Ascending aorta (tissue), 2 donors: ENCODE measurements at regions not wholly inside any gene's neighbourhood (a gene's known extent, or its start where the extent isn't known, plus 50 kb on each side); places are given as distances from the start of the nearest gene placed in this dataset.

Experiments
- DNase-seq, 2 donors: peaks; one replicate each; pipeline ENCODE4 v3.0.0-alpha.2; 2019; ENCODE audit warnings: low spot score in 2 of 2
- H3K27ac ChIP-seq, 2 donors: fragments of 200-600 bp; sonication (generic); one replicate each; pipeline ENCODE4 v1.5.1; 2016 to 2017; ENCODE audit warnings: mild to moderate bottlenecking in 1 of 2
- H3K27me3 ChIP-seq: fragments of 200-600 bp; sonication (generic); one replicate; pipeline ENCODE4 v1.5.1; 2017
- H3K36me3 ChIP-seq, 2 donors: fragments of 200-600 bp; sonication (generic); one replicate each; pipeline ENCODE4 v1.5.1; 2016
- H3K4me1 ChIP-seq, 2 donors: fragments of 200-600 bp; sonication (generic); one replicate each; pipeline ENCODE4 v1.5.1; 2016 to 2017; ENCODE audit warnings: mild to moderate bottlenecking in 1 of 2
- H3K4me3 ChIP-seq, 2 donors: fragments of 200-600 bp; sonication (generic); one replicate each; pipeline ENCODE4 v1.5.1; 2016 to 2017; ENCODE audit warnings: mild to moderate bottlenecking in 1 of 2
- H3K9me3 ChIP-seq, 2 donors: fragments of 200-600 bp; sonication (generic); one replicate each; pipeline ENCODE4 v1.5.1; 2016
- intact Hi-C: fragments of 100-400 bp; cut with DNase I; formaldehyde crosslinking; loops from one replicate; pipeline ENCODE4 v1.15.1; 2023
- TF ChIP-seq, protein P1 (sequence below), 3 experiments: fragments of 200-600 bp in 2 of 3; fragments of 450-650 bp in 1 of 3; sonication (generic) in 2 of 3; IDR thresholded peaks; one replicate each; pipeline ENCODE4 v1.5.1; 2016 to 2019; ENCODE audit warnings: antibody characterized with exemption in 3 of 3, mild to moderate bottlenecking in 1 of 3, moderate library complexity in 1 of 3

DNA sequence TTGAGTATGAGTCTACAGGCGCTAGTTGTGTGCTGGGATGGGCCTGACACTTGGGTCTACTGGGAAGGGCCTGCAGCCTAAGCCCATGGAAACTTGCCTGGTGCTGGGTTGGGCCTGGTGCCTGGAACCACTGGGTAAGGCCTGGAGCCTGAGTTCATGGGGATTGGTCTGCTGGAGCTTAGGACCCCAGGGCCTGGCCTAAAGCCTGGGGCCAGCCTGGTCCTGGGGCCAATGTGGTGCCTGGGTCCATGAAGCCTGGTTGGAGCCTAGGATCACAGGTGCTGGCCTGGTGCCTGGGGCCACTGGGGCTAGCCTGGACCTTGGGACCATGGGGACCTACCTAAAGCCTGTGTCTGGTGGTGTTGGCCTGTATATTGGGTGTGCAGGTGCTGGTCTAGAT is 270.3 kb upstream of the GRIA3 start:
- H3K27me3 ChIP-seq: no peaks in the 10 kb centered on the region
- TF ChIP-seq, protein P1, sequence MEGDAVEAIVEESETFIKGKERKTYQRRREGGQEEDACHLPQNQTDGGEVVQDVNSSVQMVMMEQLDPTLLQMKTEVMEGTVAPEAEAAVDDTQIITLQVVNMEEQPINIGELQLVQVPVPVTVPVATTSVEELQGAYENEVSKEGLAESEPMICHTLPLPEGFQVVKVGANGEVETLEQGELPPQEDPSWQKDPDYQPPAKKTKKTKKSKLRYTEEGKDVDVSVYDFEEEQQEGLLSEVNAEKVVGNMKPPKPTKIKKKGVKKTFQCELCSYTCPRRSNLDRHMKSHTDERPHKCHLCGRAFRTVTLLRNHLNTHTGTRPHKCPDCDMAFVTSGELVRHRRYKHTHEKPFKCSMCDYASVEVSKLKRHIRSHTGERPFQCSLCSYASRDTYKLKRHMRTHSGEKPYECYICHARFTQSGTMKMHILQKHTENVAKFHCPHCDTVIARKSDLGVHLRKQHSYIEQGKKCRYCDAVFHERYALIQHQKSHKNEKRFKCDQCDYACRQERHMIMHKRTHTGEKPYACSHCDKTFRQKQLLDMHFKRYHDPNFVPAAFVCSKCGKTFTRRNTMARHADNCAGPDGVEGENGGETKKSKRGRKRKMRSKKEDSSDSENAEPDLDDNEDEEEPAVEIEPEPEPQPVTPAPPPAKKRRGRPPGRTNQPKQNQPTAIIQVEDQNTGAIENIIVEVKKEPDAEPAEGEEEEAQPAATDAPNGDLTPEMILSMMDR (IDR thresholded peaks at IDR 0.05): no peak
- no peak overlapping the region for H3K4me3 ChIP-seq
- intact Hi-C loops: no loop called here
- DNase-seq: peak in 1 of 2 donors; percentile 57
- no peak overlapping the region for H3K27ac ChIP-seq
- peaks cover 0 to 5% of the 10 kb centered on the region in 2 donors for H3K9me3 ChIP-seq
- no peaks in the 10 kb centered on the region for H3K36me3 ChIP-seq
- no peaks in the 10 kb centered on the region for H3K4me1 ChIP-seq

DNA sequence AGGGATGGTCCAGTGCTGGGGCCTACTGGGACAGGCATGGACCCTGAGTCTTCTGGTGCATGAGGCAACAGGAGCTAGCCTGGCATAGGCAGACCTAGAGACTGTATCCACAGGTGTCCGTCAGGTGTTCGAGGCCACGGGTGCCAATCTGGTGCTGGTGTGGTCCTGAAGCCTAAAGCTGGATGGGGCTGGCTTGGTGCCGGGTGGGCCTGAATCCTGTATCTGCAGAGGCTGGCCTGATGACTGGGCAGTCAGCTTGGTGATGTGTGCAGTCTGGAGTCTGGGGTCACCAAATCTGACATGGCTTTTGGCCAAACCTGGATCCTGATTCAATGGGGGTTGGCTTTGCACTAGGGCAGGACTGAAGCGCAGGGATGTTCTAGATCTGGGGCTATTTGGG is 269.8 kb upstream of the GRIA3 start:
- Histone ChIP-seq H3K4me3 (no peak overlapping the region), H3K9me3 (peaks cover 0 to under 1% of the 10 kb centered on the region in 2 donors), H3K27me3 (no peaks in the 10 kb centered on the region), H3K4me1 (no peaks in the 10 kb centered on the region), H3K27ac (no peak overlapping the region), H3K36me3 (no peaks in the 10 kb centered on the region)
- intact Hi-C loops: no loop called here
- DNase-seq: peak in 1 of 2 donors; percentile 55
- TF ChIP-seq, protein P1 (IDR thresholded peaks at IDR 0.05): no peak

DNA sequence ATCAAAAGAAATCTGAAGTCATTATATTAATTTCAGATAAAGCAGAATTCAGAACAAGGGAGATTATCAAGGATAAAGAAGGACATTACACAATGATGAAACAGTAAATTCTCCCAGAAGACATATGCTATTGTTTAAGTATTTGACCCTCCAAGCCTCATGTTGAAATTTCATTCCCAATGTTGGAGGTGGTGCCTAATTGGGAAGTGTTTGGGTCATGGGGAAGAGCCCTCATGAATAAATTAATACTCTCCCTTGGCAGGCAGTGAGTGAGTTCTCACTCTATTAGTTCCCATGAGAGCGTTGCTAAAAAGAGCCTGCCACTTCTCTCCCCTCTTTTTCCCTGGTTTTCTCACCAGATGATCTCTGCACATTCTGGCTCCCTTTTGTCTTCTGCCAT is 249.9 kb upstream of the GRIA3 start:
- Histone ChIP-seq H3K4me1 (no peaks in the 10 kb centered on the region), H3K27ac (no peak overlapping the region), H3K36me3 (no peaks in the 10 kb centered on the region), H3K27me3 (no peaks in the 10 kb centered on the region), H3K9me3 (no peaks in the 10 kb centered on the region), H3K4me3 (no peak overlapping the region)
- TF ChIP-seq, protein P1 (IDR thresholded peaks at IDR 0.05): no peak
- DNase-seq: no peak
- intact Hi-C loops: no loop called here

DNA sequence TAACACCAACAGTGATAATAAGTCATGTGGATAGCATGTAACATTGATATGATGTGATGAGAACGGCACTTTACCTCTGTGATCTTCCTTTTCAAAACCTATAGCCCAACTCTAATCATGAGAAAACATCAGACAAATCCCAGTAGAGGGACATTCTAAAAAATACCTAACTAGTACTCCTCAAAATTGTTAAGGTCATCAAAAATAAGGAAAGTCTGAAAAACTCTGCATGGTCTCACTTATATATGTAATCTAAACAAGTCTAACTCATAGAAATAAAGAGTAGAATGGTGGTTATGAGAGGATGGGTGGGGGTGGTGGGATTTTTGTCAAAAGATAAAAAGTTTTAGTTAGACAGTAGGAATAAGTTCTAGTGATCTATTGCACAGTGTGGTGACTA is 243.9 kb upstream of the GRIA3 start:
- Histone ChIP-seq H3K9me3 (no peaks in the 10 kb centered on the region), H3K4me1 (no peaks in the 10 kb centered on the region), H3K4me3 (no peak overlapping the region), H3K27me3 (no peaks in the 10 kb centered on the region), H3K36me3 (no peaks in the 10 kb centered on the region), H3K27ac (no peak overlapping the region)
- no peak for DNase-seq
- TF ChIP-seq, protein P1 (IDR thresholded peaks at IDR 0.05): no peak
- intact Hi-C loops: no loop called here

DNA sequence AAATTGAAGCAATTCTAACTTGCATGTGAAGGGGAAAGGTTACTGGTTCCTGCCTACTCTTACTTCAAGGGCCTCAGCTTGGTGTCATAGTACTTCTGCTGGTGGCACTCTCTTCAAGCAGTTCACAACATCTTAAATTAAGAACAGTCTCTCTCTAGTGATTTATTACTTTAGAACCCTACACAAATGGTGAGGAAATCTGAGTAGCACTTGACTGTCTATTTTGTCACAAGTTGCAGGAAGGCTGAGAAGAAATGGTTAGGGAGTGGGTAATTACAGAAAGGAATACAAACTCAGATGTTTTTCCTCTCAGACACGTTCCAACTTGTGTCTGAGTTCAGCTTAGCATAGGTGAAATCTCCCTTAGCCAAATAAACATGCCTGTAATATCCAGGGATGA is 242.3 kb upstream of the GRIA3 start:
- Histone ChIP-seq H3K4me3 (no peak overlapping the region), H3K4me1 (no peaks in the 10 kb centered on the region), H3K9me3 (no peaks in the 10 kb centered on the region), H3K36me3 (no peaks in the 10 kb centered on the region), H3K27ac (no peak overlapping the region), H3K27me3 (no peaks in the 10 kb centered on the region)
- TF ChIP-seq, protein P1 (IDR thresholded peaks at IDR 0.05): no peak
- no peak for DNase-seq
- intact Hi-C loops: no loop called here

DNA sequence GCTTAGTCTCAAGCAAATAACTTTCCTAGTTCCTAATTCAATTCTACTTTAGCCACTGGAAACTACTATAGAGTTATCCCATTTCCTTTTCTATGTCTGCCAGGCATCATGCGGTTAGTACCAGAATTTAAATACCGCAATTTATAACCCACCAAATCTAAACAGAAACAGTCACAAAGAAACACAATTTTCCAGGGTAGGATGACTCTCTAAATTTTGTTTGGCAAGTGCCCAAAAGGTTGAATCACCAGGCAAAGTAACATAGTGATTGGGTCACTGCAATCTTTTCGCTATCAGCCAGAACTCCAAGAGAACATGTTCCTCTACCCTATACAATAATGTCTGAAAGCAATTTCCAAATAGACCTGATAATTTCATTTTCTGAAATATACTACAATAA is 240.2 kb upstream of the GRIA3 start:
- Histone ChIP-seq H3K4me3 (no peak overlapping the region), H3K4me1 (no peaks in the 10 kb centered on the region), H3K27me3 (no peaks in the 10 kb centered on the region), H3K9me3 (no peaks in the 10 kb centered on the region), H3K36me3 (no peaks in the 10 kb centered on the region), H3K27ac (no peak overlapping the region)
- intact Hi-C loops: no loop called here
- TF ChIP-seq, protein P1 (IDR thresholded peaks at IDR 0.05): no peak
- no peak for DNase-seq
